Retinal pigment epithelial cell (primary cell): ENCODE measurements at regions not wholly inside any gene's neighbourhood (a gene's known extent, or its start where the extent isn't known, plus 50 kb on each side); places are given as distances from the start of the nearest gene placed in this dataset.
"Not testable (repeated sequence)": the region's sequence is repeated elsewhere in the genome, so short reads cannot be mapped to it uniquely, and the experiment has no call there.

ENCODE experiments used
- DNase-seq: peaks from one replicate; pipeline ENCODE4 v3.0.0-alpha.2; 2010; ENCODE audit warnings: low read depth
- H3K4me3 ChIP-seq: 2 replicates; pipeline ENCODE4 v1.5.1; 2011; ENCODE audit warnings: mild to moderate bottlenecking, low read length, control low read depth, moderate library complexity
- TF ChIP-seq, protein P1 (sequence below): conservative IDR thresholded peaks from 2 replicates; pipeline ENCODE4 v1.5.1; 2011; ENCODE audit warnings: low read depth, low read length, control low read depth, inconsistent platforms

DNA sequence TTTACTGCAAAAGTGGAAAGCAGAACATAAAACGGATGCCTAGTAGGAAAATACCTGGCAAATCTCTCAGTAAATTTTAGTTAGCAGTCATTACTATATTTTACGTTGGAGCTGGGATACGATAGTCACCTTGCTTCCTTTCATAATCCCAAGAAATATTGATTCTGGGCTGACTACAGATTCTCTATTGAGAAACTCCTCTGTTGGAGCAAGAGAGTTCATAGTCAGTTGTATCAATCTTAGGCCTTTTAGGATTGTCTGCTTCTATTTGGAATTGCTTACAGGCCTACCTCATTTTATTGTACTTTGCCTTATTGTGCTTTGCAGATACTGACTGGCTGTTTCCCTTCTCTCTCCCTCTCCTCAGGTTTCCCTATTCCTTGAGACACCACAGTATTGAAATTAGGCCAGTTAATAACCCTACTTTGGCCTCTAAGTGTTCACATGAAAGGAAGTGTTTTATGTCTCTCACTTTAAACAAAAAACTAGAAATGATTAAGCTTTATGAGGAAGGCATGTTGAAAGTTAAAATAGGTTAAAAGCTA, 233.7 kb upstream of the TARS1 start:
- TF ChIP-seq, protein P1, sequence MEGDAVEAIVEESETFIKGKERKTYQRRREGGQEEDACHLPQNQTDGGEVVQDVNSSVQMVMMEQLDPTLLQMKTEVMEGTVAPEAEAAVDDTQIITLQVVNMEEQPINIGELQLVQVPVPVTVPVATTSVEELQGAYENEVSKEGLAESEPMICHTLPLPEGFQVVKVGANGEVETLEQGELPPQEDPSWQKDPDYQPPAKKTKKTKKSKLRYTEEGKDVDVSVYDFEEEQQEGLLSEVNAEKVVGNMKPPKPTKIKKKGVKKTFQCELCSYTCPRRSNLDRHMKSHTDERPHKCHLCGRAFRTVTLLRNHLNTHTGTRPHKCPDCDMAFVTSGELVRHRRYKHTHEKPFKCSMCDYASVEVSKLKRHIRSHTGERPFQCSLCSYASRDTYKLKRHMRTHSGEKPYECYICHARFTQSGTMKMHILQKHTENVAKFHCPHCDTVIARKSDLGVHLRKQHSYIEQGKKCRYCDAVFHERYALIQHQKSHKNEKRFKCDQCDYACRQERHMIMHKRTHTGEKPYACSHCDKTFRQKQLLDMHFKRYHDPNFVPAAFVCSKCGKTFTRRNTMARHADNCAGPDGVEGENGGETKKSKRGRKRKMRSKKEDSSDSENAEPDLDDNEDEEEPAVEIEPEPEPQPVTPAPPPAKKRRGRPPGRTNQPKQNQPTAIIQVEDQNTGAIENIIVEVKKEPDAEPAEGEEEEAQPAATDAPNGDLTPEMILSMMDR, result no peak
- DNase-seq, result no peak
- H3K4me3 ChIP-seq, result no peak overlapping the region

DNA sequence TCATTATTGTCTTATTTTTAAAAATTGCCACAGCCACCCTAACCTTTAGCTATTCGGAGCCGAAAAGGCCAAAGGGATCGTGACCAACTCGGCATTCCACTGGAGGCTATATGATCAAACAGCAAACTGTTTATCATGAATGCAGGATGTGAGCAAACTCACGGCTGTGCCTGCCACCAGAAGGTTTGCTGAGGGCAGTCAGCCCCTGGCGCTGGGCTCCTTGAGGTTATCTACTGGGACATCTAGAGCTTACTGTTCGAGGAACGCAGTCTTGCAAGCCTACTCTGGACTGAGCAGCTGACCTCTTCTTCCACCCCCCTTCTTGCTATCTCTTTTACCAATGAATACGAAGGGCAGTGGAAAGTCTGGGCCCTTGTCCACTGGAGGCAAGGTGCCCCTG, 231.5 kb upstream of the TARS1 start:
- TF ChIP-seq, protein P1, result no peak
- no peak for DNase-seq
- no peak overlapping the region for H3K4me3 ChIP-seq

DNA sequence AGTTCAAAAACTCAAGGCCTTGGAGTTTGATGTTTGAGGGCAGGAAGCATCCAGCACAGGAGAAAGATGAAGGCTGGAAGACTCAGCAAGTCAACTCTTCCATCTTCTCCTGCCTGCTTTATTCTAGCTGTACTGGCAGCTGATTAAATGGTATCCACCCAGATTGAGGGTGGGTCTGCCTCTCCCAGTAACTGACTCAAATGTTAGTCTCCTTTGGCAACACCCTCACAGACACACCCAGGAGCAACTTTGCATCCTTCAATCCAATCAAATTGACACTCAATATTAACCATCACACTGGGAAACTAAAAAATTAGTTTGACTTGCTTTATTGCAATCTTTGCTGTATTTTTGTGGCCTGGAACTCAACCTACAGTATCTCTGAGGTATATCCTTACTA, 230.5 kb upstream of the TARS1 start:
- not testable (repeated sequence) for DNase-seq, H3K4me3 ChIP-seq

DNA sequence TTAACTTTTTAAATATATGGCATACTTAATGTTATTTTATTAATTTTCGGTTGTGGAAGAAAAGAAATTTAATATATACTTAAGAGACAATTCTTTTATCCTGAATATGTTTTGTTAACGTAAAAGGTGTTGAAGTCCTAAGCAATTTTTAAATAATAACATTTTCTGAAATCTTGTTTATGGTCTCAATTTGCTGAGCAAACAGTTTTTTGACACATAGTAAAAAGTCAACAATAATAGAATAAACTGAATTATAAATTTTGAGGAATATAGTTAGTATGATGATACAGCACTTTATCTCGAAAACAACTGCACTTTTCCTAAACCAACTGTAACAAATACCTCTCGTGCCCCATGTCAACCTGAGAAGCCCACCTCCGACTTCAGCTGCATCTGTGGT, 229.8 kb upstream of the TARS1 start:
- TF ChIP-seq, protein P1, result no peak
- no peak overlapping the region for H3K4me3 ChIP-seq
- no peak for DNase-seq

DNA sequence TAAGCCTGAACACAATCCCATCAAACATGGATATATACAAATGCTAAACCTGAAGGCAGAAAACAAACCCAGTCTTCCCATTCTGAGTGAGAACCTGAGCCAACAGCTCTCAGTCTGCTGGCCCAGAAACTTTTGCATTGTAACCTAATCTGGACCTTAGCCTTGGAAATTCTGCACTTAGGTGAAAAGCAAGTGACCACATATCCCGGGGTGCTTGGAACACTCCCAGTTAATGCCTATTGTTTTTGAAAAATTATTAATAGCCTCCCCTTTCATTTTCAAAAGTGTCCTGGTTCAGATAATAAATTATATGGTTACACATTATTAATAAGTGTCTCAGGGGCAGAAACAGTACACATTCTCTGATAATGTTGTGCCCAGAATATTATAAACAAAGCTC, 228.3 kb upstream of the TARS1 start:
- TF ChIP-seq, protein P1, result no peak
- DNase-seq, result no peak
- no peak overlapping the region for H3K4me3 ChIP-seq

DNA sequence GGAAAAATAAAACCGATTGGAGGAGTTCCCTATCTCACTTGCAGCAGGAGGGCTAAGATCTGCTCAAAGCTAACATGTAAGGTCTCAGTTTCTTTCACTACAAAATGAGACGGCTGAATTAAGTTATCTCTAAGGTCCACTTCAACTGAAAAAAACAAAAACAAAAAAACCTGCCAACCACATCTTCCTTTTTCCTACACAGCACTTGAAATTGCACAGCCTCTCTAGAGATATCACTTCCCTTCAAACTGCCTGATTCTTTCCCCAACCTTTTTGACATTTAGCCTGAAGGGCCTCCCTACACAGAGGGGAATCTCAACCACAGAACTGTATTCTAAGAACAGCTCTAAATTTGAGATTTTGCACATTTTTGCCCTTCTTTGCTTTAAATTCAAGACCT, 227.9 kb upstream of the TARS1 start:
- H3K4me3 ChIP-seq, result no peak overlapping the region
- TF ChIP-seq, protein P1, result no peak
- no peak for DNase-seq

DNA sequence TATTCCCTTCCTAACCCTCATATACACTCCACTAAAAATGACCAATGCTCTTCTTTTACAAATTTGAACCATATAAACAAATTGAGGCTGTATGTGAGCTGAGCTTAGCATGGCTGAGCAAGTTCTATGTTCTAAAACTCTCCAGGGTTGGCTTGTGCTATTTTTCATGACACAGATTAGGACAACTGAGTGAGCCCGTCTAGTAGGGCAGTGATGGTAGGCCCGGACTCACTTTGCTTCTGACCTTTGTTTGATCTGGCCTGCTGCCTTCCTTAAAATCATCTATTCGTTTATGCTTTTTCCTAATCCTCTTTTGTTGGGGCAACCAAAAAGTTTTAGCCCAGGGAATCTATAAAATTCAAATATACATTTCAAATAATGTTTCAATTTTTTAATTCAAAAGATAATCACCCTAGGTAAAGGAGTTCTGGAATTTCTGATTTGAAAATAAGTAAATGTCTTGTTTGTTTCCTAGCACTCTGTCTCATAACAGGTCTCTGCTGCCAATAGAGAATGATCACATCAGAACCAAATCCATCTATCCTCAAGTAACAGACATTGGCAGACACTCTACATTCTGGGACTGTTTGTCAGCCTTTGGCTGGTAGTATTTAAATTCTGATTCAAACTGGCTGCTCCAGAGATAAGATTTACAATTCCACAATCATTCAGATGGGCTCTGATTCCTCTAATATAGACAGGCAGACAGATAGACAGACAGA, 217.0 kb upstream of the TARS1 start:
- no peak for DNase-seq
- H3K4me3 ChIP-seq, result no peak overlapping the region
- TF ChIP-seq, protein P1, result no peak
